ENCODE measurements at regions not wholly inside any gene's neighbourhood (a gene's known extent, or its start where the extent isn't known, plus 50 kb on each side); places are given as distances from the start of the nearest gene placed in this dataset.
A peak's percentile ranks its signal among the peaks of the same experiment; 100 is the strongest.

- 46 to 53% methylated on average over 5 of the region's 5 CpGs for WGBS, 2 donors
- DNase-seq: no peak
- no peak for FAIRE-seq
Observed at GRCh38 chr9:118331622-118332045, 627.4 kb downstream of the TLR4 start.

GRCh38 chr9:118336250-118336942 is 632.2 kb downstream of the TLR4 start:
- TF ChIP-seq CTCF (IDR thresholded peaks at IDR 0.05): no peak
- DNase-seq (no peak), FAIRE-seq (no peak), ATAC-seq (peak in 1 of 4 donors; percentile 54)
- intact Hi-C loops (cut with DNase I): no loop called here
- 15 to 18% methylated on average over 5 of the region's 5 CpGs for WGBS, 2 donors
- no peak overlapping the region for H3K27ac ChIP-seq
- no peak overlapping the region for H3K4me3 ChIP-seq
- H3K27me3 ChIP-seq: no peaks in the 10 kb centered on the region
- peaks cover 0 to 8% (median 0%) of the 10 kb centered on the region in 3 donors for H3K4me1 ChIP-seq
- H3K9me3 ChIP-seq: no peaks in the 10 kb centered on the region
- no peaks in the 10 kb centered on the region for H3K36me3 ChIP-seq

More at GRCh38 chr9:118331622-118332045, 627.4 kb downstream of the TLR4 start:
- no peak for TF ChIP-seq CTCF (IDR thresholded peaks at IDR 0.05)
- Histone ChIP-seq H3K9me3 (no peaks in the 10 kb centered on the region), H3K4me1 (peaks cover 0 to 8% (median 0%) of the 10 kb centered on the region in 3 donors), H3K27ac (no peak overlapping the region), H3K27me3 (no peaks in the 10 kb centered on the region), H3K36me3 (no peaks in the 10 kb centered on the region), H3K4me3 (no peak overlapping the region)
- peak in 2 of 4 donors; percentile 46 to 54 for ATAC-seq
- intact Hi-C loops (cut with DNase I): no loop called here

GRCh38 chr9:118336943-118337330 is 632.7 kb downstream of the TLR4 start:
- Histone ChIP-seq H3K27me3 (no peaks in the 10 kb centered on the region), H3K4me3 (no peak overlapping the region), H3K36me3 (no peaks in the 10 kb centered on the region), H3K4me1 (peaks cover 0 to 8% (median 0%) of the 10 kb centered on the region in 3 donors), H3K27ac (no peak overlapping the region), H3K9me3 (no peaks in the 10 kb centered on the region)
- WGBS, 2 donors: 20 to 27% methylated on average over 2 of the region's 2 CpGs
- FAIRE-seq (no peak), ATAC-seq (no peak), DNase-seq (no peak)
- intact Hi-C loops (cut with DNase I): no loop called here
- no peak for TF ChIP-seq CTCF (IDR thresholded peaks at IDR 0.05)

GRCh38 chr9:118360036-118360435 is 655.8 kb downstream of the TLR4 start:
- TF ChIP-seq CTCF (IDR thresholded peaks at IDR 0.05): no peak
- FAIRE-seq: no peak
- no peaks in the 10 kb centered on the region for H3K36me3 ChIP-seq
- DNase-seq: no peak
- H3K9me3 ChIP-seq: peaks cover 0 to 4% (median 0%) of the 10 kb centered on the region in 4 donors
- WGBS, 2 donors: 62 to 81% methylated on average over 4 of the region's 4 CpGs
- no peak overlapping the region for H3K27ac ChIP-seq
- H3K4me1 ChIP-seq: no peaks in the 10 kb centered on the region
- H3K27me3 ChIP-seq: peaks cover 0 to 3% (median 0%) of the 10 kb centered on the region in 4 donors
- intact Hi-C loops (cut with DNase I): no loop called here
- H3K4me3 ChIP-seq: no peak overlapping the region
- no peak for ATAC-seq

DNA sequence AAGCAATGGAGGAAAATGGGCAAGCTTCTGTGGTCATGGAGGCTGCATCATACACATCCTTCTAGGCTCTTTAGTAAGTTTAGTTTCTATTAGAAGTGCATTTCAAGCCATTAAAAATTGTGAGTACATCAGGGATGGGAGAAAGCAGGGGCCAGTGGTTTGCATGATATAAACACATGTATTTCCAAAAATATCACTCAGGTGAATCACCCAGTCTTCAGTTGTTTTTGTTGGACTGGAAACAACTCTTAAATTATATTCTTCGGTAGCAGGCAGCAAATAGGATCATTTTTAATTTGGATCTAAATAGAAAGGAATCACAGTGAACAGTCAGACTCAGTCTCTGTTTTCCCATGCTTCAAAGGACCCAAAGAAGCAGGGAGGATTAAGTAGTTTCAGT is 657.9 kb downstream of the TLR4 start:
- Histone ChIP-seq H3K27me3 (peaks cover 0 to 3% (median 0%) of the 10 kb centered on the region in 4 donors), H3K4me1 (no peaks in the 10 kb centered on the region), H3K4me3 (no peak overlapping the region), H3K9me3 (peaks cover 0 to 4% (median 0%) of the 10 kb centered on the region in 4 donors), H3K36me3 (no peaks in the 10 kb centered on the region), H3K27ac (no peak overlapping the region)
- TF ChIP-seq CTCF (IDR thresholded peaks at IDR 0.05): no peak
- FAIRE-seq: no peak
- ATAC-seq: no peak
- no peak for DNase-seq
- WGBS, 2 donors: 52 to 66% methylated on average over 1 of the region's 1 CpG
- intact Hi-C loops (cut with DNase I): no loop called here
